Endothelial cell of umbilical vein (primary cell): ENCODE measurements at regions not wholly inside any gene's neighbourhood (a gene's known extent, or its start where the extent isn't known, plus 50 kb on each side); places are given as distances from the start of the nearest gene placed in this dataset.

Experiments used
- BruUV-seq: library from RNA; stranded (reverse); fragments of 400-500 nt; replicated peaks from 2 replicates; lab custom pipeline; 2021; lab: Mats Ljungman, UMichigan
- CTCF ChIA-PET: fragments of 300-600, 350-600 bp; sonication (Branson Sonifier 250); formaldehyde crosslinking; loops from one replicate; lab custom pipeline; 2021; ENCODE audit warnings: antibody characterized with exemption, inconsistent platforms; lab: Charles Lee
- POLR2A ChIA-PET: fragments of 300-600, 350-600 bp; sonication (Branson Sonifier 250); formaldehyde crosslinking; loops from one replicate; lab custom pipeline; 2021; ENCODE audit warnings: antibody characterized with exemption, inconsistent platforms; lab: Charles Lee
- DNase-seq: peaks from one replicate; pipeline ENCODE4 v3.0.0-alpha.2; 2011; ENCODE audit warnings: low read depth, low spot score
- FAIRE-seq: peaks from 2 replicates; lab custom pipeline; 2011; peaks lifted over from hg19 to GRCh38; lab: Jason Lieb, UNC
- H2AFZ ChIP-seq: 2 replicates; pipeline ENCODE4 v1.6.0; 2012; ENCODE audit warnings: low read depth, low read length, control low read depth, inconsistent platforms
- H3K27ac ChIP-seq: 2 replicates; pipeline ENCODE4 v1.5.1; 2011; ENCODE audit warnings: low read depth, mild to moderate bottlenecking, control low read depth, low read length, moderate library complexity; ENCODE audit not compliant: insufficient read depth
- H3K27me3 ChIP-seq, 2 experiments: 2 replicates each; pipeline versions ENCODE4 v1.6.0 to v1.6.1; 2011; ENCODE audit warnings: low read length in 2 of 2, mixed read lengths in 1 of 2; ENCODE audit not compliant: control insufficient read depth in 2 of 2, insufficient read depth in 2 of 2
- H3K36me3 ChIP-seq, 2 experiments: 2 replicates in 1 of 2; 3 replicates in 1 of 2; pipeline ENCODE4 v1.5.1; 2011; ENCODE audit warnings: low read length in 2 of 2, mild to moderate bottlenecking in 1 of 2, moderate library complexity in 1 of 2; ENCODE audit not compliant: control insufficient read depth in 2 of 2, insufficient read depth in 2 of 2; ENCODE audit errors: extremely low read depth in 1 of 2
- H3K4me1 ChIP-seq: 3 replicates; pipeline ENCODE4 v1.5.1; 2011; ENCODE audit warnings: mild to moderate bottlenecking, low read length; ENCODE audit not compliant: control insufficient read depth, insufficient read depth; ENCODE audit errors: extremely low read depth
- H3K4me2 ChIP-seq: 2 replicates; pipeline ENCODE4 v1.6.1; 2011; ENCODE audit warnings: low read length, control low read depth, mixed read lengths; ENCODE audit not compliant: insufficient read depth
- H3K4me3 ChIP-seq, 3 experiments: fragments of 200-600 bp in 1 of 3; sonication (generic), shearing (Covaris generic) in 1 of 3; replicated peaks in 1 of 3; 2 replicates each; pipeline ENCODE4 v1.5.1; 2011 to 2016; ENCODE audit warnings: control low read depth in 3 of 3, low read length in 3 of 3, mild to moderate bottlenecking in 2 of 3, inconsistent platforms in 1 of 3, low read depth in 1 of 3, moderate library complexity in 1 of 3; ENCODE audit not compliant: insufficient read depth in 1 of 3
- H3K79me2 ChIP-seq: 2 replicates; pipeline ENCODE4 v1.6.0; 2012; ENCODE audit warnings: low read length, inconsistent platforms; ENCODE audit not compliant: control insufficient read depth, insufficient read depth
- H3K9ac ChIP-seq: replicated peaks from 2 replicates; pipeline ENCODE3; 2011; ENCODE audit warnings: low read length, control low read depth; ENCODE audit not compliant: insufficient read depth; ENCODE audit errors: extremely low read depth
- H3K9me1 ChIP-seq: replicated peaks from 3 replicates; pipeline ENCODE4 v1.6.0; 2011; ENCODE audit warnings: mild to moderate bottlenecking, low read length; ENCODE audit not compliant: control insufficient read depth, insufficient read depth; ENCODE audit errors: extremely low read depth
- H3K9me3 ChIP-seq: replicated peaks from 2 replicates; pipeline ENCODE4 v1.5.1; 2012; ENCODE audit warnings: low read length, inconsistent platforms; ENCODE audit not compliant: control insufficient read depth, insufficient read depth
- H4K20me1 ChIP-seq: replicated peaks from 2 replicates; pipeline ENCODE3; 2011; ENCODE audit warnings: mild to moderate bottlenecking, low read length; ENCODE audit not compliant: control insufficient read depth, insufficient read depth; ENCODE audit errors: extremely low read depth
- EZH2 ChIP-seq: IDR thresholded peaks from 2 replicates; pipeline ENCODE4 v1.6.1; 2012; ENCODE audit warnings: borderline replicate concordance, low read depth, mild to moderate bottlenecking, moderate library complexity, low read length, inconsistent platforms; ENCODE audit not compliant: severe bottlenecking
- FOS ChIP-seq: IDR thresholded peaks from 2 replicates; pipeline ENCODE4 v1.6.1; 2011; ENCODE audit warnings: mild to moderate bottlenecking, low read length, moderate library complexity, borderline replicate concordance; ENCODE audit not compliant: insufficient read depth
- GATA2 ChIP-seq: IDR thresholded peaks from 2 replicates; pipeline ENCODE4 v1.7.0; 2011; ENCODE audit warnings: low read depth, mild to moderate bottlenecking, moderate library complexity, mixed read lengths, low read length; ENCODE audit not compliant: insufficient read length, insufficient read depth
- JUN ChIP-seq: IDR thresholded peaks from 2 replicates; pipeline ENCODE4 v1.6.1; 2011; ENCODE audit warnings: borderline replicate concordance, low read depth; ENCODE audit not compliant: insufficient read length, insufficient read depth
- MAX ChIP-seq: IDR thresholded peaks from 2 replicates; pipeline ENCODE4 v1.6.1; 2011; ENCODE audit not compliant: insufficient read depth, insufficient read length
- MYC ChIP-seq: IDR thresholded peaks from one replicate; pipeline ENCODE4 v1.6.1; 2011; ENCODE audit warnings: mild to moderate bottlenecking, low read depth, low read length
- POLR2A ChIP-seq: IDR thresholded peaks from 2 replicates; pipeline ENCODE4 v1.6.1; 2012; ENCODE audit warnings: low read depth, mild to moderate bottlenecking, control low read depth, low read length
- POLR2AphosphoS5 ChIP-seq: IDR thresholded peaks from 2 replicates; pipeline ENCODE4 v1.6.1; 2012; ENCODE audit warnings: low read depth, mild to moderate bottlenecking, control low read depth, low read length, moderate library complexity; ENCODE audit not compliant: insufficient read depth
- dilution Hi-C: fragments of 300-500 bp; cut with MboI; formaldehyde crosslinking; loops from one replicate; pipeline ENCODE4 v1.15.0; 2019; ENCODE audit warnings: low sequenced_read_pairs; ENCODE audit not compliant: extremely low pct_ligation_motif_present
- intact Hi-C: fragments of 100-400 bp; cut with micrococcal nuclease; formaldehyde crosslinking; loops from one replicate; pipeline ENCODE4 v1.10.0; 2022
- TF ChIP-seq, protein P1 (sequence below), 2 donors: IDR thresholded peaks; 1 replicate in 1 of 2; 2 replicates in 1 of 2; pipeline ENCODE4 v1.5.1; 2011; ENCODE audit warnings: low read length in 2 of 2, mild to moderate bottlenecking in 2 of 2, moderate library complexity in 2 of 2, control low read depth in 1 of 2, inconsistent platforms in 1 of 2, low read depth in 1 of 2; ENCODE audit not compliant: insufficient read depth in 1 of 2; ENCODE audit errors: extremely low read depth in 1 of 2

- H3K9ac ChIP-seq: no peak overlapping the region
- no peaks in the 10 kb centered on the region for H3K27me3 ChIP-seq
- ChIA-PET CTCF (no interaction called here), POLR2A (no interaction called here)
- no peak overlapping the region for H2AFZ ChIP-seq
- no peaks in the 10 kb centered on the region for H3K9me1 ChIP-seq
- intact Hi-C loops (no loop called here), dilution Hi-C loops (no loop called here)
- no peaks in the 10 kb centered on the region for H3K9me3 ChIP-seq
- FAIRE-seq (no peak), DNase-seq (no peak)
- H3K4me2 ChIP-seq: no peak overlapping the region
- H3K4me1 ChIP-seq: no peaks in the 10 kb centered on the region
- H4K20me1 ChIP-seq: no peaks in the 10 kb centered on the region
- no peak overlapping the region for H3K27ac ChIP-seq
- TF ChIP-seq JUN (no peak), MYC (no peak), EZH2 (no peak), POLR2A (no peak), MAX (no peak), GATA2 (no peak), POLR2AphosphoS5 (no peak), FOS (no peak)
- TF ChIP-seq, protein P1, sequence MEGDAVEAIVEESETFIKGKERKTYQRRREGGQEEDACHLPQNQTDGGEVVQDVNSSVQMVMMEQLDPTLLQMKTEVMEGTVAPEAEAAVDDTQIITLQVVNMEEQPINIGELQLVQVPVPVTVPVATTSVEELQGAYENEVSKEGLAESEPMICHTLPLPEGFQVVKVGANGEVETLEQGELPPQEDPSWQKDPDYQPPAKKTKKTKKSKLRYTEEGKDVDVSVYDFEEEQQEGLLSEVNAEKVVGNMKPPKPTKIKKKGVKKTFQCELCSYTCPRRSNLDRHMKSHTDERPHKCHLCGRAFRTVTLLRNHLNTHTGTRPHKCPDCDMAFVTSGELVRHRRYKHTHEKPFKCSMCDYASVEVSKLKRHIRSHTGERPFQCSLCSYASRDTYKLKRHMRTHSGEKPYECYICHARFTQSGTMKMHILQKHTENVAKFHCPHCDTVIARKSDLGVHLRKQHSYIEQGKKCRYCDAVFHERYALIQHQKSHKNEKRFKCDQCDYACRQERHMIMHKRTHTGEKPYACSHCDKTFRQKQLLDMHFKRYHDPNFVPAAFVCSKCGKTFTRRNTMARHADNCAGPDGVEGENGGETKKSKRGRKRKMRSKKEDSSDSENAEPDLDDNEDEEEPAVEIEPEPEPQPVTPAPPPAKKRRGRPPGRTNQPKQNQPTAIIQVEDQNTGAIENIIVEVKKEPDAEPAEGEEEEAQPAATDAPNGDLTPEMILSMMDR (IDR thresholded peaks at IDR 0.05; ENCODE audit: extremely low read depth in 1 of 2, insufficient read depth in 1 of 2, low read depth in 1 of 2, low read length in 2 of 2): no peak
- BruUV-seq: no TSS peak
- no peaks in the 10 kb centered on the region for H3K36me3 ChIP-seq
- no peaks in the 10 kb centered on the region for H3K79me2 ChIP-seq
- H3K4me3 ChIP-seq: no peak overlapping the region
These were observed 209.8 kb upstream of the POU2AF2 start for GRCh38 chr11:111035746-111036145.
